Epidermal melanocyte (primary cell): ENCODE measurements at regions not wholly inside any gene's neighbourhood (a gene's known extent, or its start where the extent isn't known, plus 50 kb on each side); places are given as distances from the start of the nearest gene placed in this dataset.

ENCODE experiments used
- DNase-seq: peaks from one replicate; pipeline ENCODE4 v3.0.0; 2011; ENCODE audit warnings: low spot score; ENCODE audit not compliant: insufficient read length

DNA sequence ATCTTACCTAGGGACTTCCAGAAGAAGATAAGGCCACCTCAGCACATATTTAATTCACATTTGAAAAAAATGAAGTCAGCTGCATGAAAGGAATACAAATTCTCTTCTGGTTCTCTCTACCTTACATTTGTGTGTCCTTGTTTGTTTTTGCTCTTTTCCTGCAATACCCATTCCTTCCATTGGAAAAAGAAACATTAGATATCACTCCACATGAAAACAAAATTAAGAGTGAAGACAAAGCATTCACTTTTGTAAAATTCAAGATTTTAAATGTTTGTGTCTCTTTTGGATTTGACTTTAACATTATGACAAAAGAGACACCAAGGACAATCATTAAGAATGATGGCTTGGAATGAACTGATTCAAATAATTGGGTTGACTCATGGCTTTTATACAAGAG, 1351.8 kb downstream of the FSTL5 start:
- no peak for DNase-seq

DNA sequence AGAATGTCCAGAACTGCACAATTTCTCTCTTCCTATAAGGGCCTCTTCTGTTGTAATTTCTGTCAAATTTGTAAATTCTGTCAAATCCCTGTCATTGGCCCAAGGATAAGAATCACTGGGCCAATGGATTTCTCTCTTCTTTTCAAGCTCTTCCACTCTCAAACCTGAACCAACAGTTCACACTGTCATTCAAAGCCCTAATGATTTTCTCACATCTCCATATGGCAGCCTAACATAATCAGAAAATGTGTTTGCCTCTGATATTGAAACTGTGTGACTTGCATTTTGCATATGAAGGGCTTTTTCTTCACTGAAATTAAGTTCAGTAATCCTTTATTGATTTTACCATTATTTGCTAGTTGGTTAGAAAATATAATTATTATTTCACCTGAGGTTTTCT, 1349.1 kb downstream of the FSTL5 start:
- DNase-seq: no peak

DNA sequence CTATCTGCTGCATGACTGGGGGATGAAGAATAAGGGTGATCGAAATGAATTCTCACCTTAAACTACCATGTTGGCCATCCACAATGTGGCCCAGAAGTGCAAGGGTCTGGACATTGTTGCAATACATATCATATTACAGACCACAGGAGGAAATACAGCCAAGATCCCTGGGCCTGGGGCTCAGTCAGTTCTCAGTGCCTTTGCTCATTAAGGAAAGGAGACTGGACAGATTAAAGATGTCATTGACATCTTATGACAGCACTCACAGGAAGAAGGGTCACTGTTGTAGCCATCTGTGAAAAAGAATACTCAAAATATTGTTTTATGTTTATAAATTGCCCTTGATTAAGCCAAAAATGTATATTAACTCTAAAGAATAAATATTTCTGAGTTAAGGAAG, 1345.2 kb downstream of the FSTL5 start:
- DNase-seq: no peak

DNA sequence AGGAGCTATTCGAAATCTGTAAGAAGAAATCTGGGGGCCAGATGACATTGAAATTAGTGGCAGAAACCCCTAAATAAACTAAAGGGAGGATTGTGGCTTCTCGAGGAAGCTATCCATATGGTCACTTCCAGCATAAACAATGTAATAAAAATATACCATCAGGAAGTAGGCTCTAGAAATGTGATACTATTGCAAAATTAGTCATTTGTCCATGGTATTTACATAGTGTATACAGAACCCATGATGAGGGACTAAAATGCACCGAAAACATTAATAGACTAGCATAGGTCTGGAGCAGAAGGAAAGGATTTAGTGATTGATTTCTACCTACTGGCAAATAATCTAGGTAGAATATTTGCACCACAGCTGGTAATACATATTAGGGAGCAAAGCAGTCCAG, 1344.0 kb downstream of the FSTL5 start:
- DNase-seq: no peak

DNA sequence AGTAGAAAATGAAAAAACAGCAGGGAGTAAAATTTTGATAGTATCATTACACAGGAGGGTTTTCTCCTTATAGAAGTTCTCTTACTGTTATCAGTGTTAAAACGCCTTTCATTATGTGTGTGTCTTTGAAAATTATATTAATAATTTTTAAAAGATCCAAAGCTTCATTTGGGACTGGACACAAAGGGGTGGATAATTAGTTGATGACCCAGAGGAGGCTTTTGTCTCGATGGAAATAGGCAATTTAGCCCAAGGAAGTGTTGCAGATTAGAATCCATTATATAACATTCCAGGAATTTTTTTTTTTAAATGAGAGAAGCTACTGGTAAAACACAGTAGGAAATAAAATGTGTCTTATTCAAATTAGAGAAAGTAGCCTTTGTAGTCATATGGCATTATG, 1339.3 kb downstream of the FSTL5 start:
- no peak for DNase-seq

DNA sequence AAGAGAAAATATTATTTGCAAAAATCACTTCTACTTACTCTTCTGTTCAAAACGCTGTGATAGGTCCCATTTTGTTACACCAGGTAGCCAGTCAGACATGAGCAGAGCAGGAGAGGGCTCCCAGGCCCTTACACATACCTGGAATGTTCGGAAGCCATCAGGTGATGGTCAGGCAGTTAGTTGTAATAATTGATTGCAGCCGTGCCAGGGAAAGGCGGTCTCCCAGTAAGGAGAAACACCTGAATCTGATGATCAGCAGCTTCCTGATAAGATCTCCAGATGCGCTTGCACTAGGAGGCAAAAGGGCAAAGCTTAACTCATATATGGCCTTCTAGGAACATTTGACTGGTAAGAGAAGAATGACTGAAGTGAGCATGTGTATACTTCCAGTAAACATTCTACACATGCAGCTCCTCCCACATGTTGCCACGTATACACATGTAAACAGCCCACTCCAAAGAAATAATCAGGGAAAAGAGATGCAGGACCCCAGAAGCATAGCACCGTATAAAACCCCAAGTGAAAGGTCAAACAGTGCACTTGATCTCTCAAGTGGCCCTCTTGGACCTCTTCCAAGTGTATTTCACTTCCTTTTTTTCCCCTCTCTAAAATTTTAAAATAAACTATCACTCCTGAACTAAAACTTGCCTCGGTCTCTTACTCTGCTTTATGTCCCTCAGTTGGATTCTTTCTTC, 1338.0 kb downstream of the FSTL5 start:
- DNase-seq: no peak

DNA sequence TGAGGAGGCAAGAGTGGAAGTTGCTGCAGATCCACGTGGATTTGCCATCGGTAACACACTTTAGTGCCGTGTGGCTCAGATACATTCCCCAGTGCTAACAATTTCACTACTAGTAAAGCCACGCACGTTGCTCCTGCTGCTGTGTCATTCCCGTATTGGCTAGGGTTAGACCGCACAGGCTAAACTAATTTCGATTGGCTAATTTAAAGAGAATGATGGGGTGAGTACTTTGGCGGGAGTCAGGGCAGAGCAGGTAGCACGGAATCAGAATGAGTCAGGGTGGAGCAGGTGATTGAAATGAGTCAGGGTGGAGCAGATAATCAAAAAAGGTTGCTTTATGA, 1337.5 kb downstream of the FSTL5 start:
- no peak for DNase-seq

DNA sequence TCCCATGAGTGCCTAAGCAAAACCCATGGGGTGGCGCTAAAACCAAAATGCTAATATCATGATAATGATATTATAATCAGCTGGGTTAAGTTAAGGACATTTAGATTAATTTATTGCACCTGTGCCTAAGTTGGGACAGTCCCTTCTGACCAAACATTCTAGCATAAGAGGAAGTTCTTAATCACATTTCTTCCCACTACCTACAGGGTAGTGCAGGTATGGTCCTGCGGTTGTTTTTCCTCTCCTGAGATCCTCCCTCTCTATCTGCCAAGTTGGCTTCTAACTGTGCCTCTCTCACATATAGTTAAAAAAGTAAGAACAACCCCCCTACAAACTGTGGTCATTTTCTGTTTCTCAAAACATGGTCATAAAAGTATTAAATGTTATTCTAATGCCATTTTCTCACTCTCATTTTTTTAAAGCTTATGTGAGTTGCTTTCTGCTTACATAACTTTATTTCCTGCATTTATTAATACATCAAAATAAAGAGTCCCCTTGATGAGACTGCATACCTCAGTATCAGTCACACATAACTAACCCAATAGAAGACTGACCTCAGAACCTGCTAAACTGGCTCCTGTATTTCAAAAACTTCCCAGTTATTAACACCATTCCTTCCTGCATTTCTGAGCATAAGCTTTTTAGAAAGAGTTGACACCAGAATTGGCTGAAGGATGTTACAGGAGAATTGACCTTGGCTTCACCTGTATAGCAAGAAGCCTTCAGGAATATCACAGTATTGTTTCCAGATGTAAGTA, 1332.5 kb downstream of the FSTL5 start:
- DNase-seq: no peak

DNA sequence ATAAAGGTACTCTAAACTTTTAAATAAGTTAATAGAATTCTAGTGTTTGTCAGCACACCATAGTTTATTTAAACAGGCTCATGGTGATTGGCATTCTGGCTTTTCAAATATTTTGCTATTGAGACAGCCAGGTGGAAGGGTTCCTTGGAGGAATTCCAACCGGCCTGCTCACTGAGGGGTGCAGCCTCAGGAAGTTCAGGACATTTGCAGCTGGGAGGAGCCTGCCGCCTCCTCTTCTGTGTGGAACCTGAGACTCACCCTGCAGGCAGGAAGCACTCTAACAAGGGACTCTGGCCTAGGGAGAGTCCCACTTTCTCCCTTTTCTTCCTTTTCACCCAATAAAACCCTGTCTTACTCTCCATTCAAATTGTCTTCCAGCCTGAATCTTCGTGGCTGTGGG, 1328.0 kb downstream of the FSTL5 start:
- DNase-seq: no peak

DNA sequence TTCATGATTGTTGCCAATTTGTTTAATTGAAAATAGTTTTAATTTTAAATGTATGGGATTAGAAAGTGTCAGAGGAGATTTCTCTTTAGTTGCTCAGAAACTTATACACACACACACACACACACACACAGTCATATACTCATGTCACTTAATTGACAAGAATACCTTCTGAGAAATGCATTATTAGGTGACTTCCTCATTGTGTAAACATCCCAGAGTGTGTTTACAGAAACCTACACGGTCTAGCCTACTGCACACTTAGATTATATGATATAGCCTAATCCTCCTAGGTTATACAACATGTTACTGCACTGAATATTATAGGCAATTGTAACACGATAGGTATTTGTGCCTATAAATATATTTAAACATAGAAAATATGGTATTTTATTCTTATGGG, 1327.4 kb downstream of the FSTL5 start:
- no peak for DNase-seq

DNA sequence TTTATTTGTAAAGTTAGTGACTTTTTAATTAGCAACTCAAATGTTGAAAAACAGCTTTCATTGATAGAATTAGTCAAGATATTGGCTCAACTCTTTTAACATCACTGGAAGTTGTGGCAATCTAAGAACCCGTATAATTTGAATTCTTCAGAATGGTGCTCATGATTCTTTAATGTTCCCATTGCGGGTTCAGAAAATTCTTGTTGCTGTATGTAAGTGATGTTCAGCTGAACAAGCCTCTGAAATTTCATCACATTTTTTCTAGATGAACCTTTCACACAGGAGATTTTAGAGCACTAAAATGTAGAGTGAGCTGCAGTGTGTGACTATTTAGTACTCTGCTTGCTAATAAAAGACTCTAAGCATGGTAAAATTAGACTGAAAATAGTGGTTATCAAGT, 1317.7 kb downstream of the FSTL5 start:
- DNase-seq: no peak

DNA sequence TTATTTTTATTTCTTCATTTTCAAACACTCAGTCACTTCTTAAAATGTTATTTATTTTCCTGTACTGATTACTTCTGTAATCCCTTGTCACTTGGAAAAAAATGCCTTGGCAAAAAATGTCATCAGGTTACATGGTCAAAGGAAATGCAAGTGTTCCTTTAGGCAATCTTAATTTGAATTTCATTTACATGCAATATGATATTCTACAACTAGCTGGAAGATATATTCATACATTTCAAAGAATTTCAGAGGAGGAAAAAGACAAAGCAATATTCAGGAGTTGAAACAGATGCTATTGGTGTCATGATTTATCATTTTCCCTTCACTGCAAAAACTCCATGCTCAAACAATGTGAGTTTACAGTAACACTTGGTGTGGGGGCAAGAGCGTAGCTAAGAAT, 1316.6 kb downstream of the FSTL5 start:
- no peak for DNase-seq

DNA sequence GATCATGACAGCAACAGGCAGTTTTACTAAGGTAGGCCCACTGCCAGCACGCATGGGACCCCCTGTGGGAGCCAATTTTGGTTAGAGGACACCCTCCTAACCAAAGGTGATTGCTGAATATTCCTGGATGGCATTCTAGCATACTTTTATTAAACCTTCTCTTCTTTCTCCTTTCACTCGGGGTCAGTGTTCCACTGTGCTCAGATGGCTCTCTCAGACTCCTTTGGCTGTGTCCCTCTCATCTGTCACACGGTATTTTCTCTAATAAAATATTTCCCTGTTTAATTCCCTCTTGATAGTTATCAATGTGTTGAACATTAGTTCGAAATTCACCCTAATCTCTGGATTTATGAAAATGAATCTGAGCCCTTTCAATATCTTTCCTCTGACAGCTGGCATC, 1315.3 kb downstream of the FSTL5 start:
- no peak for DNase-seq

DNA sequence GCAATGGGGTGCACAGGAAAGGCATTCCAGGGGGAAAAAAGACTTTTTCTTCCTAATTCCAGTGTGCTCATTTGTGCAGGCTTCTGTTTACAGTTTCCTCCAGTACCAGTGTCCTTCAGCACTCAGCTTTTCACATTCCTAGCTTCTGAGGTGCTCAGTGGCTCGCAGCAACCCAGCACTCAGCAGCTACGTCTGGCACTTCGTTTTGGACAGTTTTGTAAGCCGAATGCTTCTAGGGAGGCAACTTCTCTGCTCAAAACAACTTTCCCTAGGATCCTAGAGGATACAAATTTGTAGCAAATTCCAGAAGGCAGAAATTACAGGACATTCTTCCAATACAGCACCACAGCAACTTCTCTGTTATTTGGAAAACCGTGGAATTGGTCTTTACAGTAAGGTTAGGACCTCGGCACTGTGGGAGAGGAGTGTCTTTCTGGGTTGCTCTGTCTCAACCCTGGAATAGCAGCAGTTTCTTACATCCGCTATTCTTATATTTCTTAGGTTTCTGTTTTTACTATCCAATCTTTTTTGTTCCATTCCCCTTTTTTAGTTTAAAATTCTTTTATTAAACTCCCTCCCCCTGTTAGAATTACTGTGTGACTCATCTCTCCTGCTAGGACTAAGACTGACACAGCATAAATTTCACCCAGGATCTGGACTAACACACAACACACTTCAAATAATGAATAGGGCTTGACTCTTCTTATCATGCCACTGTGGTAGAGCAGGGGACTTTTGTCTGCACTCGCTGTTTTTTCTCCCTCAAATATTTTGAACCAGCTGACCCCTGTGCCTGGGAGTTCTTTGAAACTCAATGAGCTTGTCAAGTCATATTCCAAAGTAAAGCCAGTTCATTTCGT, 1314.7 kb downstream of the FSTL5 start:
- no peak for DNase-seq

DNA sequence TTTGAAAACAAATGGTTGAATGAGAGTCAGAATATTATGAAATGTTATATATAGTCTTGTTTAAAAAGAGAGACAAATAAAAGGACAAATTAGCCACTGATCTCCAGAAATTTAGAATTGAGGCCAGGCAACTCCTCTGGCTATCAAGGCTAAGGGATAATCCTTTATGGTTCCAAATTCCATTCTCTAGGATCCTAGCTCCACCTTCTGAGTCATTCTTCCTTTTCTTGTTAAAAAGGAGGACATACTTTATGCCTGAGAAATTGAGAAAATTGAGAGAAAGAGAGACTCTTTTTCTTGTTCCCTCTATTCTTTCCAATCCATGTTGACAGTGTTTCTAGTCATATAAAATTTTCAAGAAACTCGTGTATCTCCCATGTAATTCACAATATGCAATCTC, 1299.5 kb downstream of the FSTL5 start:
- no peak for DNase-seq

DNA sequence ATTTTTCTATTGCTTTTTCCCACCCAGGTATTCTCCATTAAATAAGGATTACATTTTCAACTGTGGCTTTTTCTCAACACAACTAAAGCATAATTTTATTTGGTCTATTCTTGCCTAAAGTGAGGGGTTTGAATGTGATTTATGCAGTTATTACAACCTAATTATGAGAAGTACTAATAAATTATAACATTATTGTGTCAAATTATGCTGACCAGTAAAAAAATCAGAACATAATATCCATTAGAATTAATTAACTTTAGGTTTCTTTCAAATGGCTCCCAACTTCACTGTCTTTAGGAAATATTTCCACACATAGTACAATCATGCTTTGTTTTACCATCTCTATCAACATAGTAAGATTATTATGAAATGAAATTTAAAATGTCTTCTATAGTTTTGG, 1293.9 kb downstream of the FSTL5 start:
- DNase-seq: no peak

DNA sequence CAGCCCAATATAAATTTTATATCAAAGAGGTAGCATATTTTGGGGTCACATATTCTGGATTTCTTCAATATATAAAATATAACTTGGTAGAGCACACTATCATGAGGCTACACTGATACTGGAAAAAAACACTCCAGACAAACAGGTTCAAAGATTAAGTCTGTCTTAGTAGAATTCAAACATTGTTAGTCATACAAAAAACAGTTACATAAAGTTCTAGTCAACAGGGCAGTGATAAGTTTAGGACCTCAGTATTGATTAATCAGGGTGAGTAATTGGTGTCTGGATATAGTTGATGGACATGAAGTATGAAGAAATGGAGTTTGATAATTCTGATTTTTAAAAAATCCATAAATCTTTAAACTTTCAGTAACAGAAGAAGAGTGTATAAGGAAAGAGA, 1291.3 kb downstream of the FSTL5 start:
- no peak for DNase-seq

DNA sequence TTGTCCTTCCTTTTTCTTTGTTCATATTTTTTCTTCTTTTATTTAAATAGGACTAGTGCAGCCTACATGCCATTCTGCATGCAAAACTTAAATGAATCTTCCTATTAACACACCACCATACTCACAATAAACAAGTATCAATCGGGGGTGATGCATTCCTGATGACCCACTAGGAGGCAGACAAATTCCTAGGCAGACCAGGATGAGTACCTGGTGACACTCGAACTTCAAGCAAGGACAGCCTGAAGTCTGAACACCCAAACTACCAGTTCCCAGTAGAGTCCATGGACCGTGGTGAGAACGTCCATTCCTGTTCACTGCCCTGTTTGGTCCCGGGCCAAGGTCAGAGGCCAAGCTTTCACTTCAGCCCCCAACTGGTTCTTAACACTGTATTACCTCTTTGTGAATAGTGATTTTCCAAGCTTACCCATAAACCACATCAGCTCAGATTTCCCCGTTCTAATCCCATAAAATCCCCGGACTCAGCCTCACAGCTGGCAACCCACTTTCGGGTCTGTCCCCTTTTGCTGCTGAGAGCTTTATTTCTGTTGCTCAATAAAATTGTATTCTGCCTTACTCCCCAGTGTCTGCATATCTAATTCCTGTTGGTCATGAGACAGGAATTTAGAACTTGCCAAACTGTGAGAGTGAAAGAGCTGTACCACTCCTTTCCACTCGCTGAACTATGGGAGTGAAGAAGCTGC, 1286.6 kb downstream of the FSTL5 start:
- DNase-seq: no peak

DNA sequence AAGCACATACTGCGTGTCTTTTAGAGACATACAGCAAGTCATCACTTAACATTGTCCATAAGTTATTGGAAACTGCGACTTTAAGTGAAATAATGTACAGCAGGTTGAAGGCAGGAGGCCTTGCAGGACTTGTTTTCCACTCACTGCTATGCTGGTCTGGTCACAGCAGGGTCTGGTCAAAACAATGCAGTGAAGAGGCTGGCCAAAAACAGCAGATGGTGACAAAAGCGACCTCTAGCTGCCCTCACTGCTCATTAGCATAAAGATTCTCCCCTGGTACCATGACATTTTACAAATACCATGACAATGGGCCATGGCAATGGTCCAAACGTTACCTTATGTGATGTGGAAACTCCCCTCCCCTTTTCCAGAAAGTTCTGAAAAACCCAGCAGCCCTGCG, 1283.6 kb downstream of the FSTL5 start:
- no peak for DNase-seq

DNA sequence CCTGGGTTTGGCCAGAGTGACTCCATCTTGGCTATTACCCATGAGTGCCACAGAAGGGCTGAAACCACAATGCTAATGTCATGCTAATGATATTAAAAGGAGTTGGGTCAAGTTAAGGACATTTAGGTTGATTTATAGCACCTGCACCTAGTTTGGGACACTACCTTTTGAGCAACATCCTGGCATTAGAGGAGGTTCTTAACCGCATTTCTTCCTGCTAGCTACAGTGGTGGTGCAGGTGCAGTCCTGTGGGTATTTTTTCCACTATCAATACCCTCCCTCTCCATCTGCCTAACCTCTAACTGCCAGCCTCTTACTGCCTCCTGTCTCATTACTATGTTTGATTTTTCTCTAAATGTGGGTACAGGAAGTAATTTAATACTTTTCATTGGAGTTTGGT, 1276.1 kb downstream of the FSTL5 start:
- no peak for DNase-seq

DNA sequence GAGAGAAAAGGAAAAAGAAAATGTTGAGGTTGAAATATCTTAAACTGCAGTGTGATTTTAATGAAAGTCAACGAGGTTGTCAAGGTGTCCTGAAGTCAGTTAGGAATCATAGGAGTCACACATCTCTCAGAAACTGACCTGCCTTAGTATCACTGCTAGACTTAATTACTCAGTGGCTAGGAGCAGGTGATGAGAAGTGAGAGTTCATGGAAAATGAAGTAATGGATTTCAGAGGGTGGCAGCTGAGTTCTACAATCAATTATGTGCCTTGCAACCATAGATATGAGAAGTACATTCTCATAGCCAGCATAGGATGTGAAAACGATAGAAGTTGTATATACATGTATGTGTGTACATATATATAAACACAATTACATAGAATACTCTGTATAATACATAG, 1269.7 kb downstream of the FSTL5 start:
- DNase-seq: no peak

DNA sequence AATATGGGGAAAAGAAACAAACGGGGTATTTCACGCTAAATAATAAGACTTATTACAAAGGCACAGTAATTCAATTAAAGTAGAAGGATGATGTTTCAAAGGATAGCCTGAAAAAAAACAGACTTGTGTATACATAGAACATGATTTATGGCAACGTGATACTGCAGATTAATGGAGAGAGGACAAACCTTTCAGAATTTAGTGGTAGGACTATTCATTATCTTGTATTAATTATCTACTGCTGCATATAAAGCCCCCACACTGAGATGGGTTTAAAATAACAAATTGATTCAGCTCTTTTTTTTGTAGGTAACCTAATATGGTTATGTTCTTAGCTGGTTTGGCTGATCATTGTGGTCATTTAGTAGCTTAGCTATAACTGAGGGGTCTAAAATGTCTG, 1269.0 kb downstream of the FSTL5 start:
- DNase-seq: no peak
